GM21367 (cell line): ENCODE measurements at regions not wholly inside any gene's neighbourhood (a gene's known extent, or its start where the extent isn't known, plus 50 kb on each side); places are given as distances from the start of the nearest gene placed in this dataset.
"Not testable (repeated sequence)": the region's sequence is repeated elsewhere in the genome, so short reads cannot be mapped to it uniquely, and the experiment has no call there.

ENCODE experiments used
- ATAC-seq: cut with Tn5 transposase; IDR thresholded peaks from one replicate; pipeline ENCODE4 v1.9.1; 2021; ENCODE audit not compliant: unreplicated experiment

- no peak for ATAC-seq
Measured at GRCh38 chr3:130800829-130801228, 54.2 kb upstream of the PIK3R4 start.

DNA sequence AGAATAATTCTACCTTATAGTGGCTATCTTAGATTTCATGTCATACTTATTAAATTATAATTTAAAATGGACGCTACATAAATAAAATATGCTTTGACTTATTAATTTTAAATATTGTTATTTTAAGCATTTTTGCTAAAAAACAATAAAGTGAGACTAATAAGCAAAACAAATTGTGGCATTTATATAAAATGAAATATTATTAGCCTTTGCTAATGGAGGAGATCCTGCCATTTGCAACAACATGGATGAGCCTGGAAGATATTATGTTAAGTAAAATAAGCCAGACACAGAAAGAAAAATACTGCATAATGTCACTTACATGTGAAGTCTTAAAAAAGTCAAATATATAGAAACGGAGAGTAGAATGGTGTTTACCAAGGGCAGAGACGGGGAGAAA, 54.8 kb upstream of the PIK3R4 start:
- no peak for ATAC-seq

- no peak for ATAC-seq
Measured at GRCh38 chr3:130811557-130811956, 64.9 kb upstream of the PIK3R4 start.

DNA sequence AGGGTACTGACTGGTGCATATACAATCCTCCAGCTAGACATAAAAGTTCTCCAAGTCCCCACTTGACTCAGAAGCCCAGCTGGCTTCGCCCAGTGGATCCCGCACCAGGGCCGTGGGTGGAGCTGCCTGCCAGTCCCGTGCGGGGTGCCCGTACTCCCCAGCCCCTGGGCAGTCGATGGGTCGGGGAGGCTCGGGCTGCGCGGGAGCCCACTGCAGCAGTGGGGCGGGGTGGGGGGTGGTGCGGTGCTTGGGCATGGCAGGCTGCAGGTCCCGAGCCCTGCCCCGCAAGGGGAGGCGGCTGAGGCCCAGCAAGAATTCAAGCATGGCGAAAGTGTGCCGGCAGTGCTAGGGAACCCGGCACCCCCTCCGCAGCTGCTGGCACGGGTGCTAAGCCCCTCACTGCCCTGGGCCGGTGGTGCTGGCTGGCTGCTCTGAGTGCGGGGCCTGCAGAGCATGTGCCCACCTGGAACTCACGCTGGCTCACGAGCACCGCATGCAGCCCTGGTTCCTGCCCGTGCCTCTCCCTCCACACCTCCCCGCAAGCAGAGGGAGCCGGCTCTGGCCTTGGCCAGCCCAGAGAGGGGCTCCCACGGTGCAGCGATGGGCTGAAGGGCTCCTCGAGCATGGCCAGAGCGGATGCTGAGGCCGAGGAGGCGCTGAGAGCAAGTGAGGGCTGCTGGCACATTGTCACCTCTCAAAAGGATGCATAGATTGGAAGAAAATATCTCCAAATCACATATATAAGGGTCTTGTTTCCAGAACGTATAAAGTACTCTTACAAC, 68.3 kb upstream of the PIK3R4 start:
- no peak for ATAC-seq

DNA sequence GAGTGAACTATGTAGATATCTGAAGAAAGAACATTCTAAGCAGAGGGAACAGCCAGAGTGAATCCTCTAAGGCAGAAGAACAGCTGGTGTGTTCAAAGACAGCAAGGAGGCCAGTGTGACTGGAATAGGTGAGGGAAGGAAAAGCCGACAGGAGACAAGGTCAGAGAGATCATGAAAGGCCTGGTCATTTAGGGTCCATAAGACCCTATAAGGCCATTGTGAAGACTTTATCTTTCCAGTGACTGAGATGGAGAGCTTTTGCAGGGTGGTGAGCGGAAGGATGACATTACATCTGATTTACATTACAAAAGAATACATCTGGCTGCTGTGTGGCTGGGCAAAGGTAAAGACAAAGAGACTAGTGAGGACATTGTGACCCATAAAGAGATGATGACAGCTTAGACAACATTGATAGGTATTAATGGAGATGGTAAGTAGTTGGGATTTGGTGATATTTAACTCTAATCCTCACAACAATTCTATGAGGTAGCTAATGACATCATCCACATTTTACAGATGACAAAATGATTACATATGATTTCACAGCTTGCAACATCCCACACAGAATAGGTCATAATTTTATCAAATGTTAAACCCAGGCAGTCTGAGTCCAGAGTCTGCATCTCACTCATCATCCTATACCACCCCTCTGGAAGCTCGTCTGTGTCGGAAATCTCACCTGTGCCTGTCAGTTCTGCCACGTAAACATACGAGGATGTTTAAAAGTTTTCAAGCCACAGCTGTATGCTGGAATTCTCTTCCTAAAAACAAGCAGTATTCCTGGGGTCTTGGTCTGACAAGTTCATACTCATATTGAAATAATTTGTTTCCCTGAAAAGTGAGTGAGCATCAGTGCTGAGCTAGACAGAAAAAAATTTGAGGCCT, 70.2 kb upstream of the PIK3R4 start:
- no peak for ATAC-seq

DNA sequence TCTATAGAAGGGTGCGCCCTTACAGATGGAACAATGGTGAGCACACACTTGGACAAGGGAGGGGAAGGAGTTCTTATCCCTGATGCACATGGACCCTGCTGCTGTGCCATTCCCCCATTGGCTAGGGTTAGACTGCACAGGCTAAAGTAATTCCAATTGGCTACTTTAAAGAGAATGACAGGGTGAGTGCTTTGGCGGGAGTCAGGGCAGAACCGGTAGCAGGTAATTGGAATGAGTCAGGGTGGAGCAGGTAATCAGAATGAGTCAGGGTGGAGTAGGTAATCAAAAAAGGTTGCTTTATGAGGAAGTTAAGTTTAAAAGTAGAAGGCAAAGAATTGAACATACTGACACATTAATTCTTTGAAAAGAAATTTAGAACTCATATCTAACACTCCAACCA, 71.4 kb upstream of the PIK3R4 start:
- not testable (repeated sequence) for ATAC-seq

- no peak for ATAC-seq
Measured at GRCh38 chr3:130820976-130821375, 72.9 kb upstream of the ATP2C1 start.

DNA sequence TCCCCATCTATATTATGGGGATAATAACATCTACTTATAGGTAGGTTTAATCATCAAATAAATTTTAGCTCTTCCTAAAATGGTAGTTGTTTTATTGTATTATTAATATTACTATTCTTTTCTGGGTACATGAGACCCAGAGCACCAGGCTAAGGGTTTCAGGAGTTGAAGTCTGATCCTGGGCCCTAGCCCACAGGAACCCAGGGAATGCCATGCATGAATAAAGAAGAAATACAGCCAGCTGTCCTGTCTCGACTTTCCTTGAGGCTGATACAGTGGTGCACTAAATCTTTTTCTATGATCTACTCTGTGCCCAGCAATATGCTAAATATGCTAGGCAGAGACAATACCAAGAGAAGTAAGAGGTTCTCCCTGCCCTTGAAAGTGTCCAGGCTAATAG, 72.1 kb upstream of the ATP2C1 start:
- no peak for ATAC-seq

DNA sequence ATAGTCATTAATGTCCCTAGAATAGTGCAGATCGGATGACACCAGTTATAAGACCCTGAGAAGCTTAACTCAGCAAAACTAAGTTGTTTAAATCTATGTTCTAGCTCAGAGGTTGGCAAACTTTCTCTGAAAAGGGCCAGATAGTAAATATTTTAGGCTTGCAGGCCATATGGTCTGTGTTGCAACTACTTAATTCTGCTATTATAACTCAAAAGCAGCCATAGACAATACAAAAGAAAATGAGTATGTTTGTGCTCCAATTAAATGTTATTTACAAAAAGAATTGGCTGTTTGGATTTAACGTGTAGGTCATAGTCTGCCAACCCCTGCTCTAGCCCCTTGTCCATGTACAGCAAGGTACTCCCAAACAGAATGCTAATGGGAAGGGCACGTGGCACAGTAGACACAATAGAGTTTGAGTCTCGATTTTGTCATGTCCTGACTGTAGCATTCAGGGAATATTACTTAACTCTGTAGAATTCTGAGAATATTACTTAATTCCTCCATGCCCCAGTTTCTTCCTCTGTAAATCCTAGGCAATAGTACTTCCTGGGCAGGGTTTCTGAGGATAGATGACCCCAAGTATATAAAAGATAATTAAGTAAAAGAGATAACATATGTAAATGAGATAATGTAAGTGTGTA, 70.5 kb upstream of the ATP2C1 start:
- no peak for ATAC-seq

GRCh38 chr3:130823996-130824395, 69.9 kb upstream of the ATP2C1 start:
- no peak for ATAC-seq

DNA sequence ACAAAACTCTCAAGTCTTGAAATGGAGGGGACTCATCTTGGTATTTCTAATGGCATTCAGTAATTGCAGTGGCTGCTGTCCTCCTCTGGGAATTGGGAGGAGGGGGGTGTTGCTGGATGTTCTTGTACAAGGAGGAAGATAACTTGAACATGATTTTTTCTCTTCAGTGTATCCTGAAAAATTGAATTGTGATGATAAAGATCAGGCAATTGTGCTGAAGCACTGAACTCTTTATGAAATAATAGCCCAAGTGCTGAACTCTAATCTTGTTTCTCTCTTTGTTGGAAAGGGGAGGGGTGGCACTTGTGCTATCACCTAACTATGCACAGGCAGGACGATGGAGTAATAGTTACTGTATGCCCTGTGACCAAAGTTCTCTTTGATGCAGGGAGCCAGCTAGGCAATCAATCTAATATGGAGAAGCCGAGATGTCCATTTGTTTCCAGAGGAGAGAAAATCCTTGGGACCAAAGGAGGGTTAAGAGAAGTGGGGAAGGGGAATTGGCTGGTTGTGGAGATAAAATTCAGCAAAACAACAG, 68.1 kb upstream of the ATP2C1 start:
- ATAC-seq: no peak

- no peak for ATAC-seq
Measured at GRCh38 chr3:130826516-130827182, 67.2 kb upstream of the ATP2C1 start.

- ATAC-seq: no peak
Measured at GRCh38 chr3:130827486-130827885, 66.4 kb upstream of the ATP2C1 start.

GRCh38 chr3:130828948-130829947, 64.6 kb upstream of the ATP2C1 start:
- no peak for ATAC-seq

- ATAC-seq: no peak
Measured at GRCh38 chr3:130831719-130832400, 62.0 kb upstream of the ATP2C1 start.

DNA sequence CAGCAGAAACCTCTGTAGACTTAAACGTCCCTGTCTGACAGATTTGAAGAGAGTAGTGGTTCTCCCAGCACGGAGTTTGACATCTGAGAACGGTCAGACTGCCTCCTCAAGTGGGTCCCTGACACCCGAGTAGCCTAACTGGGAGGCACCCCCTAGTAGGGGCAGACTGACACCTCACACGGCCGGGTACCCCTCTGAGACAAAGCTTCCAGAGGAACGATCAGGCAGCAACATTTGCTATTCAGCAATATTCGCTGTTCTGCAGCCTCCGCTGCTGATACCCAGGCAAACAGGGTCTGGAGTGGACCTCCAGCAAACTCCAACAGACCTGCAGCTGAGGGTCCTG, 61.5 kb upstream of the ATP2C1 start:
- ATAC-seq: not testable (repeated sequence)

DNA sequence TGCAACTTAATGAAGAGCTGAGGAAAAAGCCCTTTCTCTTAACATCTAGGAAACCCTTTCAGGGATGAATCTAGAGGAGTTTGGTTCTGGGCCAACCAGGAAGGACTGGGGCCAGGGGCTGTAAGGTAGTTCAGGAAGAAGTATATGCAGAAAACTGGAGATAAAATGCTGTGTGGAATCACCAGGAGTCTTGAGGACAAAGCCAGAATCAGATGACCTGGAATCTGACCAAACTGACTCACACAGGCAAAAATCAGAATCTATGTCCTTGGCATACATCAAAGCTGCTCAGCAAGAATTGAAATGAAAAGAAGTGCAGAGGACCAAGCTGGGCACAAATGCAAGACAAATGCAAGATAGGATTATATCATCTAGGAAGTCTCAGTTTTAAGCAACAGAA, 59.4 kb upstream of the ATP2C1 start:
- ATAC-seq: no peak

- ATAC-seq: no peak
Measured at GRCh38 chr3:130835483-130835882, 58.4 kb upstream of the ATP2C1 start.

DNA sequence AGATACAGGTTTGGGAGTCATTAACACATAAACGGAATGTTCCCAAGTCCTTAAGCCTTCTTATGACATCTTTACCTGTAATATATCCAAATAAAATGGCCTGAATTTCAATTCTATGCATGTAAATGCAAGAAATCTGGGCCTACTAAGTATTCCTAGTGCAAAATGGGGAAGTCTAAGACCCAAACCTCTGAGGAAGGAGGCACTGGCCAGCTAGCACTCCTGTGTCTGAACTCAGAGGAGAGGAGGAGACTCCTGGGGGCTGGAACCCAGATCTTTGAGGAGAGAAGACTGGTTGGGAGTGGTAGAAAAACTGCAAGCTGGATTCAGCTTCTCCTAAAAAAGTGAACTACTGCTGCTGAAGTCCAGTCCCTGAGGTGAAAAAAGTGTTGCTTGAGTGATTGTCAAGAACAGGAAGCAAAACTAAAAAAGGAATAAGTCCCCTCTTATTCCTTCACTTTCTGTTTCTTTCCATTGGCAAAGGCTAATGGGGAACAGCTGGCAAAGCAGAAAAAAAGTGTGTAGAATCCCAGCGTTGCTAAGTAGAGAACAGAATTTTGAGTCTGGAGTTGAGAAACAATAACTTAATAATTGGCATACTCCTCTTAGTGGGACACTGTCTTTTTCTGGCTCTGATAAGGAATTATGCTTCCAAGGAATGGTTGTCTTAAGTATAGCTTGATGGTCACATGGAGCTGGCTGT, 54.8 kb upstream of the ATP2C1 start:
- no peak for ATAC-seq
